ENCODE measurements at regions not wholly inside any gene's neighbourhood (a gene's known extent, or its start where the extent isn't known, plus 50 kb on each side); places are given as distances from the start of the nearest gene placed in this dataset.

DNA sequence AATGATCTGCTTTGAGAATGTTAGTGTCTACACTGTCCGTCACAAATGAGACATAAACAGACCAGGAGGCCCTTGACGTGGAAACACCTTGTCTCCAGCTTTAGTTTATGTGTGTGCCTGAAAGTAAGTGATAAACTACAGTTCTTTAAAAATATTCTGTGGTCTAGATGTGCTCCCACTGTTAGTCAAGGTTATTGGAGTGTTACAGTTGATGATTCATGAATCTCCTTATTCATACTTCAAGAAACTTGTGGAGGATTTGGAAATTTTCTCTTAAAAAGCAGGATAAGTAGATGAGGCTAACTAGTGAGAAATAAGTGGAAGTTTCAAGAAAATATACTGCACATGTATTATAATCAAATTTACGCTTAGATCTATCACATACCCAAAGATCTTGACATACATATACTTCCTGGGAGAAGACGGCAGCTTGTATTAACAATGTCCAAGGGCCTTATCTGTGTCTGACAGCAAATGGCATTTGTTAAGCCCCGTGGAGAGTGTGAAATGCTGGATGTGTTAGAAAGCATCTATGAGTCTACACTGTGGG is 90.5 kb upstream of the MBOAT1 start:
- DNase-seq (ENCODE audit: low spot score), result no peak
- TF ChIP-seq EZH2 (IDR thresholded peaks at IDR 0.05; ENCODE audit: borderline replicate concordance, low read depth, low read length, poor library complexity, severe bottlenecking), result no peak
- TF ChIP-seq, protein P1, sequence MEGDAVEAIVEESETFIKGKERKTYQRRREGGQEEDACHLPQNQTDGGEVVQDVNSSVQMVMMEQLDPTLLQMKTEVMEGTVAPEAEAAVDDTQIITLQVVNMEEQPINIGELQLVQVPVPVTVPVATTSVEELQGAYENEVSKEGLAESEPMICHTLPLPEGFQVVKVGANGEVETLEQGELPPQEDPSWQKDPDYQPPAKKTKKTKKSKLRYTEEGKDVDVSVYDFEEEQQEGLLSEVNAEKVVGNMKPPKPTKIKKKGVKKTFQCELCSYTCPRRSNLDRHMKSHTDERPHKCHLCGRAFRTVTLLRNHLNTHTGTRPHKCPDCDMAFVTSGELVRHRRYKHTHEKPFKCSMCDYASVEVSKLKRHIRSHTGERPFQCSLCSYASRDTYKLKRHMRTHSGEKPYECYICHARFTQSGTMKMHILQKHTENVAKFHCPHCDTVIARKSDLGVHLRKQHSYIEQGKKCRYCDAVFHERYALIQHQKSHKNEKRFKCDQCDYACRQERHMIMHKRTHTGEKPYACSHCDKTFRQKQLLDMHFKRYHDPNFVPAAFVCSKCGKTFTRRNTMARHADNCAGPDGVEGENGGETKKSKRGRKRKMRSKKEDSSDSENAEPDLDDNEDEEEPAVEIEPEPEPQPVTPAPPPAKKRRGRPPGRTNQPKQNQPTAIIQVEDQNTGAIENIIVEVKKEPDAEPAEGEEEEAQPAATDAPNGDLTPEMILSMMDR (conservative IDR thresholded peaks at IDR 0.05; ENCODE audit: low read depth, low read length), result no peak
- CTCF ChIA-PET, result no interaction called here
- Histone ChIP-seq H3K36me3 (ENCODE audit: insufficient read depth, low read length, poor library complexity, severe bottlenecking) (no peaks in the 10 kb centered on the region), H3K9me3 (ENCODE audit: low read depth, low read length, poor library complexity, severe bottlenecking) (no peaks in the 10 kb centered on the region), H3K27me3 (replicated peaks; ENCODE audit: insufficient read depth, low read depth, low read length, poor library complexity) (no peaks in the 10 kb centered on the region), H3K4me3 (ENCODE audit: low read depth, low read length, poor library complexity, severe bottlenecking) (no peak overlapping the region), H3K4me1 (ENCODE audit: insufficient read depth, low read length, poor library complexity, severe bottlenecking) (no peaks in the 10 kb centered on the region), H3K27ac (ENCODE audit: low read depth, low read length, poor library complexity, severe bottlenecking) (no peak overlapping the region)
- intact Hi-C loops (cut with micrococcal nuclease; ENCODE audit: unreplicated experiment), result no loop called here
- no TSS peak for BruUV-seq (replicated peaks)
- POLR2A ChIA-PET (ENCODE audit: low non-redundant PET), result no interaction called here

DNA sequence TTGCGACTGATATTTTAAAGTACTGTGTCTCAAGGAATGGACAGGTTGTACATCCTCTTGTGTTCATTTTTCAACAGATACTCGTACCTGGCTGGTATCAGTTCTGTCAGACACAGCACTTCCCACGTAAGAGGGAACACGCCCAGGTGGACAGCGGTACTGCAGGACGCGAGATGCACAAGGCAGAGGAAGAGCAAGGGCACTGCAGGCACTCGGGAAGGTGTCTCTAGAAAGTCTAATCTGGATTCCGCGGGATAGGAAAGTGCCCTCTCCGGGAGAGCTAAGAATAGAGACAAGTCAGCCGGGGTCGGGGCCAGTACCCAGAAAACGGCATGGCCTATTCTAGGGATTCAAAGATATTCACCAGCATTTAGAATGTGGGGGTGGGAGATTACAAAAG is 94.2 kb upstream of the MBOAT1 start:
- CTCF ChIA-PET, result no interaction called here
- BruUV-seq (replicated peaks), result no TSS peak
- intact Hi-C loops (cut with micrococcal nuclease; ENCODE audit: unreplicated experiment), result no loop called here

DNA sequence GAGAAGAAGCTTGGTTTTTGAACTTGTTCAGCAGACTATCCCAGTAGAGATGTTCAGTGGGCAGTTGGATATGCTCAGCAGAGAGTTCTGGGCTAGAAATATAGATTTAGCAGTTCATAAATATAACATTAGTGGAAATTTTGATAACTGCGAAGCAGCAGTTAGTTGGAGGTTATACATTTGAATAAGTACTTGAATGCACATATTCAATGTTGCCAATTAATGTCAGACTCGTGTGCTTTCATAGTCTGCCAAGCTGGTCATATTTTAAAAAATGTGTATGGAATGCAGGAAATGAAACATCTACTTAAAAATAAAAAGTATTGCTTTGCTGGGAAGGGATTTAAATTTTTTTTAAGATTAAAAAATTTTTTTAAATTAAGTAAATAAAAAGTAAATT is 92.5 kb upstream of the E2F3 start:
- TF ChIP-seq EZH2 (IDR thresholded peaks at IDR 0.05; ENCODE audit: borderline replicate concordance, low read depth, low read length, poor library complexity, severe bottlenecking), result no peak
- TF ChIP-seq, protein P1 (conservative IDR thresholded peaks at IDR 0.05; ENCODE audit: low read depth, low read length), result no peak
- H3K4me1 ChIP-seq (ENCODE audit: insufficient read depth, low read length, poor library complexity, severe bottlenecking), result peaks cover 1% of the 10 kb centered on the region
- H3K4me3 ChIP-seq (ENCODE audit: low read depth, low read length, poor library complexity, severe bottlenecking), result no peak overlapping the region
- H3K27me3 ChIP-seq (replicated peaks; ENCODE audit: insufficient read depth, low read depth, low read length, poor library complexity), result peaks cover 7% of the 10 kb centered on the region
- no TSS peak for BruUV-seq (replicated peaks)
- no peaks in the 10 kb centered on the region for H3K9me3 ChIP-seq (ENCODE audit: low read depth, low read length, poor library complexity, severe bottlenecking)
- POLR2A ChIA-PET (ENCODE audit: low non-redundant PET), result no interaction called here
- intact Hi-C loops (cut with micrococcal nuclease; ENCODE audit: unreplicated experiment), result no loop called here
- H3K27ac ChIP-seq (ENCODE audit: low read depth, low read length, poor library complexity, severe bottlenecking), result no peak overlapping the region
- no peak for DNase-seq (ENCODE audit: low spot score)
- CTCF ChIA-PET, result no interaction called here
- no peaks in the 10 kb centered on the region for H3K36me3 ChIP-seq (ENCODE audit: insufficient read depth, low read length, poor library complexity, severe bottlenecking)

More for the DNA sequence above, 94.2 kb upstream of the MBOAT1 start:
- no peaks in the 10 kb centered on the region for H3K4me1 ChIP-seq (ENCODE audit: insufficient read depth, low read length, poor library complexity, severe bottlenecking)
- no peaks in the 10 kb centered on the region for H3K36me3 ChIP-seq (ENCODE audit: insufficient read depth, low read length, poor library complexity, severe bottlenecking)
- no peak overlapping the region for H3K27ac ChIP-seq (ENCODE audit: low read depth, low read length, poor library complexity, severe bottlenecking)
- H3K4me3 ChIP-seq (ENCODE audit: low read depth, low read length, poor library complexity, severe bottlenecking), result no peak overlapping the region
- TF ChIP-seq, protein P1 (conservative IDR thresholded peaks at IDR 0.05; ENCODE audit: low read depth, low read length), result no peak
- TF ChIP-seq EZH2 (IDR thresholded peaks at IDR 0.05; ENCODE audit: borderline replicate concordance, low read depth, low read length, poor library complexity, severe bottlenecking), result no peak
- POLR2A ChIA-PET (ENCODE audit: low non-redundant PET), result no interaction called here
- H3K27me3 ChIP-seq (replicated peaks; ENCODE audit: insufficient read depth, low read depth, low read length, poor library complexity), result no peaks in the 10 kb centered on the region
- H3K9me3 ChIP-seq (ENCODE audit: low read depth, low read length, poor library complexity, severe bottlenecking), result no peaks in the 10 kb centered on the region
- no peak for DNase-seq (ENCODE audit: low spot score)
